ENCODE measurements at regions not wholly inside any gene's neighbourhood (a gene's known extent, or its start where the extent isn't known, plus 50 kb on each side); places are given as distances from the start of the nearest gene placed in this dataset.

DNA sequence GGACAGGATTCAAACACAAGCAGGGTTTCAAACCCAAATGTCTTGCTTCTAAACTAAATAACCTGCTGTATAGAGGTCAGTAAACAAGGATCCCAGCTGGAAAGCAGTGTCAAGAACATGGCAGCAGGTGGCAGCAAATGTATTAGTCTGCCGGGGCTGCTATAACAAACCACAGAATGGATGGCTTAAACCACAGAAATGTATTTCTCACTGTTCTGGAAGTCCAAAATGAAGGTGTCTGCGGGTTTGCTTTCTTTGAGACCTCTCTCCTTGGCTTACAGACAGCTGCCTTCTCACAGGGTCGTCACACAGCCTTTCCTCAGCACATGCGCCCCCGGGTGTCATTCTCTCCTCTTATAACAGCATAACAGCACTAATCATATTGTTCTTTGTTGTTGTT lies 65.1 kb upstream of the LRRC55 start:
- Histone ChIP-seq H3K9me3 (no peaks in the 10 kb centered on the region), H3K36me3 (no peaks in the 10 kb centered on the region)
- no peak for DNase-seq (ENCODE audit: low spot score)

GRCh38 chr11:57120192-57120965 lies 61.4 kb upstream of the LRRC55 start:
- DNase-seq (ENCODE audit: low spot score) (no peak), ATAC-seq (ENCODE audit: insufficient number of reproducible peaks, low FRiP score, low read depth) (no peak)
- no peaks in the 10 kb centered on the region for H3K27me3 ChIP-seq (replicated peaks; ENCODE audit: insufficient read depth)
- H3K9me3 ChIP-seq, result no peaks in the 10 kb centered on the region
- no peak overlapping the region for H3K27ac ChIP-seq
- H3K36me3 ChIP-seq, result no peaks in the 10 kb centered on the region
- TF ChIP-seq, protein P1, sequence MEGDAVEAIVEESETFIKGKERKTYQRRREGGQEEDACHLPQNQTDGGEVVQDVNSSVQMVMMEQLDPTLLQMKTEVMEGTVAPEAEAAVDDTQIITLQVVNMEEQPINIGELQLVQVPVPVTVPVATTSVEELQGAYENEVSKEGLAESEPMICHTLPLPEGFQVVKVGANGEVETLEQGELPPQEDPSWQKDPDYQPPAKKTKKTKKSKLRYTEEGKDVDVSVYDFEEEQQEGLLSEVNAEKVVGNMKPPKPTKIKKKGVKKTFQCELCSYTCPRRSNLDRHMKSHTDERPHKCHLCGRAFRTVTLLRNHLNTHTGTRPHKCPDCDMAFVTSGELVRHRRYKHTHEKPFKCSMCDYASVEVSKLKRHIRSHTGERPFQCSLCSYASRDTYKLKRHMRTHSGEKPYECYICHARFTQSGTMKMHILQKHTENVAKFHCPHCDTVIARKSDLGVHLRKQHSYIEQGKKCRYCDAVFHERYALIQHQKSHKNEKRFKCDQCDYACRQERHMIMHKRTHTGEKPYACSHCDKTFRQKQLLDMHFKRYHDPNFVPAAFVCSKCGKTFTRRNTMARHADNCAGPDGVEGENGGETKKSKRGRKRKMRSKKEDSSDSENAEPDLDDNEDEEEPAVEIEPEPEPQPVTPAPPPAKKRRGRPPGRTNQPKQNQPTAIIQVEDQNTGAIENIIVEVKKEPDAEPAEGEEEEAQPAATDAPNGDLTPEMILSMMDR (IDR thresholded peaks at IDR 0.05), result no peak
- no peaks in the 10 kb centered on the region for H3K4me1 ChIP-seq (ENCODE audit: control insufficient read depth in 1 of 2, low read depth in 2 of 2)
- H3K4me3 ChIP-seq, result no peak overlapping the region

More for the DNA sequence above, 65.1 kb upstream of the LRRC55 start:
- Histone ChIP-seq H3K4me1 (ENCODE audit: control insufficient read depth in 1 of 2, low read depth in 2 of 2) (no peaks in the 10 kb centered on the region), H3K27me3 (replicated peaks; ENCODE audit: insufficient read depth) (no peaks in the 10 kb centered on the region), H3K4me3 (no peak overlapping the region), H3K27ac (no peak overlapping the region)
- ATAC-seq (ENCODE audit: insufficient number of reproducible peaks, low FRiP score, low read depth), result no peak
- TF ChIP-seq, protein P1 (IDR thresholded peaks at IDR 0.05), result peak; percentile 14

DNA sequence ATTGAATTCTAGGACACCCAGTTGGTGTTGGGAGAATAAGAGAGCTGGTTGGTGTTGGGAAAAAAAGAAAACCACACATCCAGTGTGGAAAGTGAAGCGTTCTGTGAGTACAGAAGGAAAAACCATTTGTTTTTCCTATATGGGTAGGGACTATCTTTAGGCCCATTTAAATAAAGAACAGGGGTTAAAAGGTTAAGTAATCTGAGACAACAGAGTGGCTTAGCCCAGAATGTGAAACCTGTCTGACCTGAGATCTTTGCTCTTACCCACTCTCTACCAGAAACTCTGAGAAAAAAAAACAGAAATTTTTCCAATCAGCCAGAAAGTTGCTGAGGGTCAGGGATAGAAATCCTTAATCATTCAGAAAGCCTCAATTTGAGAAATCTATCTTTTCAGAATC lies 59.8 kb upstream of the LRRC55 start:
- no peak overlapping the region for H3K27ac ChIP-seq
- no peak for DNase-seq (ENCODE audit: low spot score)
- H3K27me3 ChIP-seq (replicated peaks; ENCODE audit: insufficient read depth), result no peaks in the 10 kb centered on the region
- TF ChIP-seq, protein P1 (IDR thresholded peaks at IDR 0.05), result no peak
- H3K4me1 ChIP-seq (ENCODE audit: control insufficient read depth in 1 of 2, low read depth in 2 of 2), result no peaks in the 10 kb centered on the region
- H3K36me3 ChIP-seq, result no peaks in the 10 kb centered on the region
- no peak overlapping the region for H3K4me3 ChIP-seq
- H3K9me3 ChIP-seq, result no peaks in the 10 kb centered on the region
- ATAC-seq (ENCODE audit: insufficient number of reproducible peaks, low FRiP score, low read depth), result no peak

GRCh38 chr11:57123590-57123989 lies 58.2 kb upstream of the LRRC55 start:
- no peak overlapping the region for H3K4me3 ChIP-seq
- no peak overlapping the region for H3K27ac ChIP-seq
- no peaks in the 10 kb centered on the region for H3K9me3 ChIP-seq
- ATAC-seq (ENCODE audit: insufficient number of reproducible peaks, low FRiP score, low read depth) (no peak), DNase-seq (ENCODE audit: low spot score) (no peak)
- TF ChIP-seq, protein P1 (IDR thresholded peaks at IDR 0.05), result no peak
- no peaks in the 10 kb centered on the region for H3K27me3 ChIP-seq (replicated peaks; ENCODE audit: insufficient read depth)
- no peaks in the 10 kb centered on the region for H3K4me1 ChIP-seq (ENCODE audit: control insufficient read depth in 1 of 2, low read depth in 2 of 2)
- H3K36me3 ChIP-seq, result no peaks in the 10 kb centered on the region

- Histone ChIP-seq H3K27me3 (replicated peaks; ENCODE audit: insufficient read depth) (no peaks in the 10 kb centered on the region), H3K9me3 (no peaks in the 10 kb centered on the region), H3K36me3 (no peaks in the 10 kb centered on the region), H3K27ac (no peak overlapping the region), H3K4me1 (ENCODE audit: control insufficient read depth in 1 of 2, low read depth in 2 of 2) (no peaks in the 10 kb centered on the region), H3K4me3 (no peak overlapping the region)
- no peak for DNase-seq (ENCODE audit: low spot score)
- TF ChIP-seq, protein P1 (IDR thresholded peaks at IDR 0.05), result no peak
- ATAC-seq (ENCODE audit: insufficient number of reproducible peaks, low FRiP score, low read depth), result no peak
These were observed 57.2 kb upstream of the LRRC55 start for GRCh38 chr11:57124505-57124904.
